Activated gamma-delta T cell treated with anti-CD3 and anti-CD28 coated beads, Interleukin-2, amount 50 U/mL, for 16 hours (primary cell): ENCODE measurements at regions not wholly inside any gene's neighbourhood (a gene's known extent, or its start where the extent isn't known, plus 50 kb on each side); places are given as distances from the start of the nearest gene placed in this dataset.

Experiments
- DNase-seq: peaks from one replicate; pipeline ENCODE4 v3.0.0-alpha.2; 2020; ENCODE audit warnings: low read depth

- no peak for DNase-seq
Measured at GRCh38 chr15:70185251-70185711, 87.6 kb upstream of the TLE3 start.

- DNase-seq, result no peak
Measured at GRCh38 chr15:70182858-70183695, 85.4 kb upstream of the TLE3 start.

- DNase-seq, result no peak
Measured at GRCh38 chr15:70181626-70182255, 84.0 kb upstream of the TLE3 start.

GRCh38 chr15:70180186-70180875 is 82.6 kb upstream of the TLE3 start:
- DNase-seq, result no peak

- DNase-seq, result no peak
Measured at GRCh38 chr15:70179309-70179892, 81.7 kb upstream of the TLE3 start.

- no peak for DNase-seq
Measured at GRCh38 chr15:70178335-70179084, 80.8 kb upstream of the TLE3 start.

GRCh38 chr15:70172566-70173225 is 75.0 kb upstream of the TLE3 start:
- no peak for DNase-seq

GRCh38 chr15:70172124-70172523 is 74.4 kb upstream of the TLE3 start:
- no peak for DNase-seq

- no peak for DNase-seq
Measured at GRCh38 chr15:70171256-70171886, 73.7 kb upstream of the TLE3 start.

GRCh38 chr15:70170096-70170699 is 72.5 kb upstream of the TLE3 start:
- no peak for DNase-seq

GRCh38 chr15:70169147-70169546 is 71.4 kb upstream of the TLE3 start:
- DNase-seq, result no peak

- DNase-seq, result no peak
Measured at GRCh38 chr15:70167155-70167554, 69.4 kb upstream of the TLE3 start.

- no peak for DNase-seq
Measured at GRCh38 chr15:70166506-70167087, 68.9 kb upstream of the TLE3 start.

- no peak for DNase-seq
Measured at GRCh38 chr15:70165716-70166284, 68.1 kb upstream of the TLE3 start.

- no peak for DNase-seq
Measured at GRCh38 chr15:70164910-70165715, 67.4 kb upstream of the TLE3 start.

- no peak for DNase-seq
Measured at GRCh38 chr15:70164156-70164900, 66.6 kb upstream of the TLE3 start.

GRCh38 chr15:70160803-70161565 is 63.3 kb upstream of the TLE3 start:
- DNase-seq, result no peak
